H1 (cell line): ENCODE measurements at regions not wholly inside any gene's neighbourhood (a gene's known extent, or its start where the extent isn't known, plus 50 kb on each side); places are given as distances from the start of the nearest gene placed in this dataset.

Experiments used
- BRCA1 ChIP-seq: IDR thresholded peaks from 2 replicates; pipeline ENCODE4 v1.6.1; 2012; ENCODE audit warnings: low read depth, low read length, improper control_type of control experiment
- CBX5 ChIP-seq: fragments of 300-800, 300-1000 bp; sonication (generic); IDR thresholded peaks from 2 replicates; pipeline ENCODE4 v1.7.1; 2016; ENCODE audit warnings: antibody characterized with exemption, low read length, low read depth
- CREB1 ChIP-seq: IDR thresholded peaks from 2 replicates; pipeline ENCODE4 v1.6.1; 2012; ENCODE audit warnings: inconsistent platforms
- FOSL1 ChIP-seq: IDR thresholded peaks from 2 replicates; pipeline ENCODE4 v1.6.1; 2011; ENCODE audit warnings: mild to moderate bottlenecking, low read depth, low read length, moderate library complexity; ENCODE audit not compliant: insufficient read depth
- HDAC2 ChIP-seq, 2 experiments: fragments of 300-600 bp in 1 of 2; sonication (generic) in 1 of 2; IDR thresholded peaks; 2 replicates each; pipeline ENCODE4 v1.6.1; 2011 to 2012; ENCODE audit warnings: low read depth in 2 of 2, low read length in 2 of 2, mild to moderate bottlenecking in 2 of 2, moderate library complexity in 2 of 2, borderline replicate concordance in 1 of 2, inconsistent platforms in 1 of 2
- RAD21 ChIP-seq, 2 experiments: IDR thresholded peaks in 1 of 2; conservative IDR thresholded peaks in 1 of 2; 2 replicates each; pipeline ENCODE4 v1.6.1; 2011; ENCODE audit warnings: low read depth in 2 of 2, low read length in 2 of 2, improper control_type of control experiment in 1 of 2, inconsistent platforms in 1 of 2, mild to moderate bottlenecking in 1 of 2, moderate library complexity in 1 of 2
- RXRA ChIP-seq: IDR thresholded peaks from 2 replicates; pipeline ENCODE4 v1.6.1; 2011; ENCODE audit warnings: low read depth, mild to moderate bottlenecking, low read length, moderate library complexity; ENCODE audit not compliant: insufficient read depth
- SIN3A ChIP-seq, 2 experiments: IDR thresholded peaks in 1 of 2; conservative IDR thresholded peaks in 1 of 2; 2 replicates each; pipeline ENCODE4 v1.6.1; 2011 to 2012; ENCODE audit warnings: low read length in 2 of 2, improper control_type of control experiment in 1 of 2, low read depth in 1 of 2, mild to moderate bottlenecking in 1 of 2
- SP1 ChIP-seq: IDR thresholded peaks from 2 replicates; pipeline ENCODE4 v1.6.1; 2011; ENCODE audit warnings: low read depth, low read length
- TBP ChIP-seq: IDR thresholded peaks from 2 replicates; pipeline ENCODE4 v1.6.1; 2011; ENCODE audit warnings: low read depth, low read length, improper control_type of control experiment
- TF ChIP-seq, protein P1 (sequence below): fragments of 300-600 bp; sonication (generic); IDR thresholded peaks from 2 replicates; pipeline ENCODE4 v1.7.1; 2012; ENCODE audit warnings: low read length, moderate library complexity, mild to moderate bottlenecking, inconsistent platforms; ENCODE audit not compliant: insufficient replicate concordance
- TF ChIP-seq, protein P2 (sequence below): IDR thresholded peaks from 2 replicates; pipeline ENCODE4 v1.6.1; 2012; ENCODE audit warnings: inconsistent platforms

DNA sequence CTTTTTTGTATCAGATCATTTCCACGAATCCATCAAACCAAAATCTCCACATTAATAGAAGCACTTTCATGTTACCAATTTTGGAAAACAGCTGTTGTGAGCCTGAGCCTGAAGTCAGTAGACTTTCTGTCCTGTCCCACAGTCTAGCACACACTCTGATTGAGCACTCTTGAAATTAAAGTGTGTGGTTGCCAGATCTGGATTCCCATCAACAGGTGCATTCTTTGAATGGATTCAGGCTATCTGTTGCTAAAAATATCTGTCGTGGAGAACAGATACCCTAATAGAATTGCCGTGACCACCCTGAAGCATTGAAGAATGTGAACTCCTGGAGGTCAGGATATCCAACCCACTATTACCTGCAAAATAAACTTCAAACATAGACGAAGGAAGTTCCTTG lies 73.3 kb downstream of the TFAP2A start (continued):
- TF ChIP-seq, protein P1, sequence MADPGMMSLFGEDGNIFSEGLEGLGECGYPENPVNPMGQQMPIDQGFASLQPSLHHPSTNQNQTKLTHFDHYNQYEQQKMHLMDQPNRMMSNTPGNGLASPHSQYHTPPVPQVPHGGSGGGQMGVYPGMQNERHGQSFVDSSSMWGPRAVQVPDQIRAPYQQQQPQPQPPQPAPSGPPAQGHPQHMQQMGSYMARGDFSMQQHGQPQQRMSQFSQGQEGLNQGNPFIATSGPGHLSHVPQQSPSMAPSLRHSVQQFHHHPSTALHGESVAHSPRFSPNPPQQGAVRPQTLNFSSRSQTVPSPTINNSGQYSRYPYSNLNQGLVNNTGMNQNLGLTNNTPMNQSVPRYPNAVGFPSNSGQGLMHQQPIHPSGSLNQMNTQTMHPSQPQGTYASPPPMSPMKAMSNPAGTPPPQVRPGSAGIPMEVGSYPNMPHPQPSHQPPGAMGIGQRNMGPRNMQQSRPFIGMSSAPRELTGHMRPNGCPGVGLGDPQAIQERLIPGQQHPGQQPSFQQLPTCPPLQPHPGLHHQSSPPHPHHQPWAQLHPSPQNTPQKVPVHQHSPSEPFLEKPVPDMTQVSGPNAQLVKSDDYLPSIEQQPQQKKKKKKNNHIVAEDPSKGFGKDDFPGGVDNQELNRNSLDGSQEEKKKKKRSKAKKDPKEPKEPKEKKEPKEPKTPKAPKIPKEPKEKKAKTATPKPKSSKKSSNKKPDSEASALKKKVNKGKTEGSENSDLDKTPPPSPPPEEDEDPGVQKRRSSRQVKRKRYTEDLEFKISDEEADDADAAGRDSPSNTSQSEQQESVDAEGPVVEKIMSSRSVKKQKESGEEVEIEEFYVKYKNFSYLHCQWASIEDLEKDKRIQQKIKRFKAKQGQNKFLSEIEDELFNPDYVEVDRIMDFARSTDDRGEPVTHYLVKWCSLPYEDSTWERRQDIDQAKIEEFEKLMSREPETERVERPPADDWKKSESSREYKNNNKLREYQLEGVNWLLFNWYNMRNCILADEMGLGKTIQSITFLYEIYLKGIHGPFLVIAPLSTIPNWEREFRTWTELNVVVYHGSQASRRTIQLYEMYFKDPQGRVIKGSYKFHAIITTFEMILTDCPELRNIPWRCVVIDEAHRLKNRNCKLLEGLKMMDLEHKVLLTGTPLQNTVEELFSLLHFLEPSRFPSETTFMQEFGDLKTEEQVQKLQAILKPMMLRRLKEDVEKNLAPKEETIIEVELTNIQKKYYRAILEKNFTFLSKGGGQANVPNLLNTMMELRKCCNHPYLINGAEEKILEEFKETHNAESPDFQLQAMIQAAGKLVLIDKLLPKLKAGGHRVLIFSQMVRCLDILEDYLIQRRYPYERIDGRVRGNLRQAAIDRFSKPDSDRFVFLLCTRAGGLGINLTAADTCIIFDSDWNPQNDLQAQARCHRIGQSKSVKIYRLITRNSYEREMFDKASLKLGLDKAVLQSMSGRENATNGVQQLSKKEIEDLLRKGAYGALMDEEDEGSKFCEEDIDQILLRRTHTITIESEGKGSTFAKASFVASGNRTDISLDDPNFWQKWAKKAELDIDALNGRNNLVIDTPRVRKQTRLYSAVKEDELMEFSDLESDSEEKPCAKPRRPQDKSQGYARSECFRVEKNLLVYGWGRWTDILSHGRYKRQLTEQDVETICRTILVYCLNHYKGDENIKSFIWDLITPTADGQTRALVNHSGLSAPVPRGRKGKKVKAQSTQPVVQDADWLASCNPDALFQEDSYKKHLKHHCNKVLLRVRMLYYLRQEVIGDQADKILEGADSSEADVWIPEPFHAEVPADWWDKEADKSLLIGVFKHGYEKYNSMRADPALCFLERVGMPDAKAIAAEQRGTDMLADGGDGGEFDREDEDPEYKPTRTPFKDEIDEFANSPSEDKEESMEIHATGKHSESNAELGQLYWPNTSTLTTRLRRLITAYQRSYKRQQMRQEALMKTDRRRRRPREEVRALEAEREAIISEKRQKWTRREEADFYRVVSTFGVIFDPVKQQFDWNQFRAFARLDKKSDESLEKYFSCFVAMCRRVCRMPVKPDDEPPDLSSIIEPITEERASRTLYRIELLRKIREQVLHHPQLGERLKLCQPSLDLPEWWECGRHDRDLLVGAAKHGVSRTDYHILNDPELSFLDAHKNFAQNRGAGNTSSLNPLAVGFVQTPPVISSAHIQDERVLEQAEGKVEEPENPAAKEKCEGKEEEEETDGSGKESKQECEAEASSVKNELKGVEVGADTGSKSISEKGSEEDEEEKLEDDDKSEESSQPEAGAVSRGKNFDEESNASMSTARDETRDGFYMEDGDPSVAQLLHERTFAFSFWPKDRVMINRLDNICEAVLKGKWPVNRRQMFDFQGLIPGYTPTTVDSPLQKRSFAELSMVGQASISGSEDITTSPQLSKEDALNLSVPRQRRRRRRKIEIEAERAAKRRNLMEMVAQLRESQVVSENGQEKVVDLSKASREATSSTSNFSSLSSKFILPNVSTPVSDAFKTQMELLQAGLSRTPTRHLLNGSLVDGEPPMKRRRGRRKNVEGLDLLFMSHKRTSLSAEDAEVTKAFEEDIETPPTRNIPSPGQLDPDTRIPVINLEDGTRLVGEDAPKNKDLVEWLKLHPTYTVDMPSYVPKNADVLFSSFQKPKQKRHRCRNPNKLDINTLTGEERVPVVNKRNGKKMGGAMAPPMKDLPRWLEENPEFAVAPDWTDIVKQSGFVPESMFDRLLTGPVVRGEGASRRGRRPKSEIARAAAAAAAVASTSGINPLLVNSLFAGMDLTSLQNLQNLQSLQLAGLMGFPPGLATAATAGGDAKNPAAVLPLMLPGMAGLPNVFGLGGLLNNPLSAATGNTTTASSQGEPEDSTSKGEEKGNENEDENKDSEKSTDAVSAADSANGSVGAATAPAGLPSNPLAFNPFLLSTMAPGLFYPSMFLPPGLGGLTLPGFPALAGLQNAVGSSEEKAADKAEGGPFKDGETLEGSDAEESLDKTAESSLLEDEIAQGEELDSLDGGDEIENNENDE: no peak
- TF ChIP-seq CBX5 (no peak), SP1 (no peak), FOSL1 (no peak), SIN3A (conservative IDR thresholded peaks at IDR 0.05 in 1 of 2, IDR thresholded peaks at IDR 0.05 in 1 of 2; ENCODE audit: low read depth in 1 of 2, low read length in 2 of 2) (no peak), CREB1 (no peak), RXRA (no peak), HDAC2 (IDR thresholded peaks at IDR 0.05; ENCODE audit: borderline replicate concordance in 1 of 2, low read depth in 2 of 2, low read length in 2 of 2) (no peak), TBP (no peak), BRCA1 (no peak), RAD21 (IDR thresholded peaks at IDR 0.05 in 1 of 2, conservative IDR thresholded peaks at IDR 0.05 in 1 of 2; ENCODE audit: low read depth in 2 of 2, low read length in 2 of 2) (no peak)
- TF ChIP-seq, protein P2, sequence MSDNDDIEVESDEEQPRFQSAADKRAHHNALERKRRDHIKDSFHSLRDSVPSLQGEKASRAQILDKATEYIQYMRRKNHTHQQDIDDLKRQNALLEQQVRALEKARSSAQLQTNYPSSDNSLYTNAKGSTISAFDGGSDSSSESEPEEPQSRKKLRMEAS: no peak
